Activated CD8-positive, alpha-beta memory T cell treated with anti-CD3 and anti-CD28 coated beads, Interleukin-2, amount 10 ng/mL, durations not matched to agents 7 days and 5 days (primary cell): ENCODE measurements at regions not wholly inside any gene's neighbourhood (a gene's known extent, or its start where the extent isn't known, plus 50 kb on each side); places are given as distances from the start of the nearest gene placed in this dataset.
"Not testable (repeated sequence)": the region's sequence is repeated elsewhere in the genome, so short reads cannot be mapped to it uniquely, and the experiment has no call there.

ENCODE experiments used
- ATAC-seq: fragments of 150-1000 bp; cut with Tn5 transposase; one replicate; pipeline ENCODE4 v1.10.0; 2021; ENCODE audit warnings: moderate library complexity
- CTCF ChIA-PET: fragments of 350-600 bp; sonication (Branson Sonifier 250); formaldehyde crosslinking; loops from one replicate; lab custom pipeline; 2021; ENCODE audit warnings: antibody characterized with exemption; lab: Charles Lee
- DNase-seq: peaks from one replicate; pipeline ENCODE4 v3.0.0-alpha.2; 2020
- H3K27ac Mint-ChIP-seq: one replicate; pipeline ENCODE4 v1.8.0; 2021; ENCODE audit warnings: mild to moderate bottlenecking, mixed read lengths
- H3K27me3 Mint-ChIP-seq: one replicate; pipeline ENCODE4 v1.8.0; 2021; ENCODE audit warnings: mixed read lengths
- H3K36me3 Mint-ChIP-seq: one replicate; pipeline ENCODE4 v1.8.0; 2021; ENCODE audit warnings: mild to moderate bottlenecking, mixed read lengths
- H3K4me1 Mint-ChIP-seq: one replicate; pipeline ENCODE4 v1.8.0; 2021; ENCODE audit warnings: mixed read lengths
- H3K4me3 Mint-ChIP-seq: one replicate; pipeline ENCODE4 v1.8.0; 2021; ENCODE audit warnings: mild to moderate bottlenecking, moderate library complexity, mixed read lengths
- H3K9me3 Mint-ChIP-seq: one replicate; pipeline ENCODE4 v1.8.0; 2022; ENCODE audit warnings: low read depth, mixed read lengths

DNA sequence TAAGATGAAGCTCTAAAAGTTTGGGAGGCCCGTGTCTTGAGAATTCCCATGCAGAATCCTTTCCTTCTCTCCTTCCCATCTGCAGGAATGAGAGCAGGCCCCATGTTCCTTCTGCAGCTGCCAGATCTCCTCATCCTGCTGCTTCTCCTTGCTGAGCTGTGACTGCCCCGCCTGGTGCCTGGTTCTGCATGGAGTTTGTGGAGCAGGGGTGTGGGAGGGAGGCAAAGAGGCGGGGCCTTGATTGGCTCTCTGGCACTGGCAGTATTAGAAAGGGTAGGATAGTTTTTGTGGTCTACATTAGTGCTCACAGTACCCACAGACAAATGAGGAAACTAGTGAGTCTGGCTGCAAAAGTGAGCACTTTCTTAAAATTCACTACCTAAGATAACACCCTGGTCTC lies 91.1 kb upstream of the CLPB start:
- CTCF ChIA-PET, result interaction anchor here (1.4 kb wide), 1 partner anchor 54 kb away, joined by 6 read pairs; no protein-coding TSS in a partner anchor
- H3K4me1 Mint-ChIP-seq, result peaks cover 9% of the 10 kb centered on the region
- H3K27me3 Mint-ChIP-seq, result peaks cover 11% of the 10 kb centered on the region
- ATAC-seq, result no peak
- no peaks in the 10 kb centered on the region for H3K9me3 Mint-ChIP-seq
- H3K4me3 Mint-ChIP-seq, result no peak overlapping the region
- H3K27ac Mint-ChIP-seq, result no peak overlapping the region
- DNase-seq, result no peak
- H3K36me3 Mint-ChIP-seq, result no peaks in the 10 kb centered on the region

DNA sequence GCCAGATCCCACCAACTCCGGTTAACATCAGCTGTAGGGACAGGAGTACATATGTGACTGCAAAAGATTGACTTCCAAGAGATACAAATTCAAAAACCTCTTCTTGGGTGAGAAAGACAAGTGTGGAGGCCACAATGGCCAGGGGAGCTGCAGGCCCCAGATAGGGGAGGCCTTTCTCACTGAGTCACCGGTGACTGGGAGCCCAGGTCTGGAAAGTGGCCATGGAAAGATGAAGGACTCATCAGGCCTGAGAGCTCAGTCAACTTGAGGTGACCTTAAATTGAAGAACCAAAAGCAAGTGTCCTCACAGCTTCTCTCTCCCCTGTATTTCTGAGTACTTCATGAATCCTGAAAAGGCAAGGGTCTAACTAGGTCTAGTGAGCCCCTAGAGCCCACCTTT lies 90.4 kb upstream of the CLPB start:
- Mint-ChIP-seq H3K27me3 (peaks cover 4% of the 10 kb centered on the region), H3K4me1 (peaks cover 16% of the 10 kb centered on the region), H3K9me3 (no peaks in the 10 kb centered on the region), H3K36me3 (no peaks in the 10 kb centered on the region), H3K27ac (no peak overlapping the region), H3K4me3 (no peak overlapping the region)
- no peak for DNase-seq
- ATAC-seq, result no peak
- CTCF ChIA-PET, result interaction anchor here (1.0 to 1.4 kb wide), 2 partner anchors 11 to 53 kb away, joined by 4 to 5 read pairs; no protein-coding TSS in a partner anchor

DNA sequence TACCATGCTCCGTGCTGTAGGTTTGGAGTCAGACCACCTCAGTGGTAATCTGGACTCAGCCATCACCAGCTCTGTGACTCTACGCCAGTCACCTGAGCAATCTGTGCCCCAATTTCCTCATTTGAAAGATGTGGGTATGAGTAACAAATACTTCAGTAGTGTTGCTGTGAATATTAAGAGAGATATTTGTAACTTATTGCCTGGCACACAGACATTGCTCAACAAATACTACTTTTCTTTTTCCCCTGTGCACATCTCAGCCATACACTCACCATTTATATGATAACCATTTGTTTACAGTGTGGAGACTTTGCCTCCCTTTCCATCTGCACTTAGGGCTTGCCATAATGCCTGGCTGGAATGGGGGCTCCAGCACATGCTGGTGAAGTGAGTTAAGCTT lies 89.7 kb upstream of the CLPB start:
- no peak for ATAC-seq
- Mint-ChIP-seq H3K27me3 (peaks cover under 1% of the 10 kb centered on the region), H3K36me3 (no peaks in the 10 kb centered on the region), H3K9me3 (no peaks in the 10 kb centered on the region), H3K27ac (no peak overlapping the region), H3K4me3 (no peak overlapping the region), H3K4me1 (peaks cover 23% of the 10 kb centered on the region)
- DNase-seq, result no peak
- CTCF ChIA-PET, result interaction anchor here (1.0 to 1.4 kb wide), 2 partner anchors 11 to 53 kb away, joined by 4 to 5 read pairs; no protein-coding TSS in a partner anchor

DNA sequence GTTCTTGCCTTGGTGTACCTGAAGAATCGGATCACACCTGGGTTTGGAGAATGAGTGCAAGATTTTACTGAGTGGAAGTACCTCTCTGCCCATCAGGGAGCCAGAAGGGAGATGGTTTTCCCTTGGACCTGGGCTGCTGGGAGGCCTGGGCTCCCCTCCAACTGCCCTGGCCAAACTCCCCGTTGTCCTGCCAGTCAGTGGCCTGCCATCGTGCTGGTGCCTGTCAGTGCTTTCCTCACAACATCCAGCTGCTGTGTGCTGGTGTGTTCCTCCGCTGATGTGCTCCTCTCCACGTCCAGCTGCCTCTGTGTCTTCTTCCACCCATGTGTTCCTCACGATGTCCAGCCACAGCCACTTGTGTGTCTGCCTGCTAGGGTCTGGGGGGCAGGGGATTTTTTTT lies 87.9 kb upstream of the CLPB start:
- DNase-seq (no peak), ATAC-seq (no peak)
- Mint-ChIP-seq H3K4me3 (no peak overlapping the region), H3K27me3 (no peaks in the 10 kb centered on the region), H3K4me1 (peaks cover 24% of the 10 kb centered on the region), H3K9me3 (no peaks in the 10 kb centered on the region), H3K27ac (no peak overlapping the region), H3K36me3 (no peaks in the 10 kb centered on the region)
- CTCF ChIA-PET, result interaction anchor here (2.0 kb wide), 1 partner anchor 64 kb away, joined by 4 read pairs; no protein-coding TSS in a partner anchor

DNA sequence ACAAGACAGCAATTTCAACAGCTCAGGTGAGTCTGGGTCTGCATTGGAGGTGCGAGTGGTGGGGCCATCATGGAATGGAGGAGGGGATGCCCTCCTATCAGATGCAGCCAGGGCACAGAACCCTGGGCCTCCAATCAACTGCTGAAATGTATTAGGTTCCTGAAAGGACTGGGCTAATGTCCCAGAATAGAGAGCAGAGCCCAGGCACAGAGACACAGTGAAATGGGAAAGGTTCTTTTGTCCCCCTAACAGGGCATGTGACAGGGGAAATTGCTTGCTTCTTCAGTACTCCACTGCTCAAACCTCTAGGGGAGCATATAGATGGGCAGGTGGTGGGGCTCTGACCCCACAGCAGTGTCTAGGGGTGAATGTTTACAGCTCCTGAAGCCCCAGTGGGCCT lies 87.3 kb upstream of the CLPB start:
- Mint-ChIP-seq H3K4me1 (peaks cover 24% of the 10 kb centered on the region), H3K36me3 (no peaks in the 10 kb centered on the region), H3K27me3 (no peaks in the 10 kb centered on the region), H3K4me3 (no peak overlapping the region), H3K9me3 (no peaks in the 10 kb centered on the region), H3K27ac (no peak overlapping the region)
- DNase-seq (no peak), ATAC-seq (no peak)
- CTCF ChIA-PET, result interaction anchor here (1.1 to 2.8 kb wide), 3 partner anchors 27 to 64 kb away, joined by 3 to 12 read pairs (median 4); no protein-coding TSS in a partner anchor

DNA sequence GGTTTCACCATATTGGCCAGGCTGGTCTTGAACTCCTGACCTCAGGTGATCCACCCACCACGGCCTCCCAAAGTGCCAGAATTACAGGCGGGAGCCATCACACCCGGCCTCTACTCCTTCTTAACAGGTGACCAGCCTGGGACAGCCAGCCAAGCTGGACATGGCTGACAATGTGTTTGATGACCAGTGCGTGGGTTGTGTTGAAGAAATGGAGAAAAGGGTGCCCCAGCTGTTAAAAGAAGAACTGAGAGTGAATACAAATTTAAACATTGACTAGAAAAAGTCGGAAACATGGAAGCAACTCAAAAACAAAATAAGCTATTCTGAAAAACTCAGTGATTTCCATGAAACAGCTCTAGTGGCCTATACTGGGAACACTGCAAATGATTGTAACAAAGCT lies 86.5 kb upstream of the CLPB start:
- H3K4me3 Mint-ChIP-seq, result no peak overlapping the region
- no peaks in the 10 kb centered on the region for H3K27me3 Mint-ChIP-seq
- ATAC-seq, result no peak
- no peak for DNase-seq
- H3K9me3 Mint-ChIP-seq, result no peaks in the 10 kb centered on the region
- peak overlapping the region; percentile 93 for H3K27ac Mint-ChIP-seq
- H3K4me1 Mint-ChIP-seq, result peaks cover 24% of the 10 kb centered on the region
- CTCF ChIA-PET, result interaction anchor here (1.0 to 2.8 kb wide), 6 partner anchors 26 to 66 kb away, joined by 3 to 12 read pairs (median 4); no protein-coding TSS in a partner anchor
- no peaks in the 10 kb centered on the region for H3K36me3 Mint-ChIP-seq

DNA sequence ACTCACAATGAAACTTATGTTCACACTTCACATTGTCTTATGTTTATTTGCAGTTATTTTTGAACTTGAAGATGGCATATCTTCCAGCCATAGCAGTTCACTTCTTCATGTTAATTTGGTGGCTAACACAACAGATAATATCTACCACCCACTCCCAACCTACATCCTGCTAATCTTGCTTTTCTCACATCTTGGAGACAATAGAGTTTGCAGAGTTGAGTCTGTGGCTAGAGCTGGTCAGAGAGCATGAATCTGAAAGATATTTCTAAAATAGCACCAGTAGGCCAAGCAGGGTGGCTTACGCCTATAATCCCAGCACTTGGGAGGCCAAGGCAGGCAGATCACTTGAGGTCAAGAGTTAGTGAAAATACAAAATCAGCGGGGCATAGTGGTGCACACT lies 85.6 kb upstream of the CLPB start:
- not testable (repeated sequence) for H3K36me3 Mint-ChIP-seq, H3K9me3 Mint-ChIP-seq, H3K27me3 Mint-ChIP-seq
- Mint-ChIP-seq H3K27ac (peak overlapping the region; percentile 93), H3K4me3 (peak overlapping the region; percentile 67), H3K4me1 (peaks cover 24% of the 10 kb centered on the region)
- peak; percentile 53 for DNase-seq
- ATAC-seq, result peak; percentile 92
- CTCF ChIA-PET, result interaction anchor here (0.8 to 2.8 kb wide), 8 partner anchors 27 to 73 kb away, joined by 3 to 12 read pairs (median 4); no protein-coding TSS in a partner anchor

DNA sequence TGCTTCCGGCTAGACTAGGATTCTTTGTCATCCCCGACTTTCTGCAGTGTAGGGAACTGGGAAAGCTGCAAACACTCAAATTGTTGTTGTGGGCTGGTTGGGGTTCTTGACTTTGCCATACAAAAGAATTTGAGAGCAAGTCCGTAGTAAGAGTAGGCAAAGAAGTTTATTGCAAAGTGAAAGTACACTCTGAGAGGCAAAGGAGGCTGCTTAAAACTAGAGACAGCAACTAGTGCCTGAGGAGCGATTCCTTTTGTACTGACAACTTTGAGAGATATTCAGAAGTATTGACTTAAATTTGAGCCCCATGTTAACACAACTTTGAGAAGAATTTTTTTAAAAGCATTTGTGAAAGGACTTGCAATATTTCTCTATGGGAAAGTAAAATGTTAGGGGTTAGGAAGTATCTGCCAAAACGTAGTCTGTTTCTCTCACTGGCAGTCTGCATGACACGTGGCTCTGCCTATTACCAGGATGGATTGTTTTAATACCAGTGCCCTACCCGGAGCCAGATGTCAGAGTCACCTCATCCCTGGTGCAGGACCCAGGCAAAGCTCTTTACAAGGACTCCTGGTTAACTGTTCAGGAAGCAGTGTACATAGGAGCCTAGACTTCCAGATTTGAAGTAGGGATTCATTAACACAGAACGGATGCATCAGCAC lies 85.0 kb upstream of the CLPB start:
- Mint-ChIP-seq H3K27me3 (peaks cover 4% of the 10 kb centered on the region), H3K9me3 (no peaks in the 10 kb centered on the region), H3K4me1 (peaks cover 24% of the 10 kb centered on the region), H3K27ac (peak overlapping the region; percentile 93), H3K4me3 (peak overlapping the region; percentile 67), H3K36me3 (no peaks in the 10 kb centered on the region)
- DNase-seq, result peak; percentile 56
- ATAC-seq, result peak; percentile 70
- CTCF ChIA-PET, result interaction anchor here (1.0 to 2.8 kb wide), 6 partner anchors 34 to 72 kb away, joined by 3 to 12 read pairs (median 4); no protein-coding TSS in a partner anchor

DNA sequence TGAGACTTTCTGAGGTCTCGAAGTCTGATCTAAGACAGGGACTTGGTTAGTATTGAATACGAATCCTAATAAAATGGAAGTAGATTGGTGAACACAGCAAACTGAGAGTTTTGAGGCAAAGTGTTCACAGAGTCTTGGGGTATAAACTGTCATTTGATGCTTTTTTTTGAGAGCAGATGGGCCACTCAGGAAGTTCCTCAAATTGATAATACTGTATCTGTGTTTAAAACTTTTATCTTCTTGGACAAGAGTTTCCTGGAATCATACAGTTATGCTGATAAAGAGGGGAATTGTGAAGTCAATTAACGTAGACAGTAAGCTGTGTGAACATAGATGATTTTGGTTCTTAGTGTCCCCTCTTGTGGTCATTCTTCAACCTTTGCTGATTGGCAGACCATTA lies 80.0 kb upstream of the CLPB start:
- Mint-ChIP-seq H3K4me1 (peaks cover 4% of the 10 kb centered on the region), H3K27ac (no peak overlapping the region), H3K27me3 (peaks cover 12% of the 10 kb centered on the region), H3K9me3 (peaks cover 8% of the 10 kb centered on the region), H3K4me3 (no peak overlapping the region), H3K36me3 (peaks cover 9% of the 10 kb centered on the region)
- ATAC-seq, result no peak
- CTCF ChIA-PET, result interaction anchor here (1.9 kb wide), 1 partner anchor 10 kb away, joined by 4 read pairs; no protein-coding TSS in a partner anchor
- DNase-seq, result no peak

DNA sequence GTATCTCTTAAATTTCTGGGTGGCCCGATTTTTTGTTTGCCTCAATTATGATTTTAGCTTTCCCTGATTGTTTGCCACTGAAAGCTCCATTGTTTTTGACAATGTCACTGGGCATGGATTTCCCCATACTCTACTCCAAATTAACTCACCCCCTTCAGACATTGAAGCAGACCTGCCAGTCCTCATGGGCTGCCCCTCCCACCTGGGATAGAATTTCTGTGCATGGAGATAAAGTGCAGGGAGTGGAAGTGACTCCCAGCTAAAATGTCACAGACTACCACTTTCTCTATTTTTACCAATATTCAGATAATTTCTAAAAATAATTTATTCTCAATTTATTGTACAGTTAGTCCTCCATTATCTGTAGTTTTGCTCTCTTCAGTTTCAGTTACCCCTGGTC lies 79.1 kb upstream of the CLPB start:
- Mint-ChIP-seq H3K27ac (no peak overlapping the region), H3K9me3 (peaks cover 8% of the 10 kb centered on the region), H3K27me3 (peaks cover 12% of the 10 kb centered on the region), H3K36me3 (peaks cover 9% of the 10 kb centered on the region), H3K4me1 (no peaks in the 10 kb centered on the region), H3K4me3 (no peak overlapping the region)
- DNase-seq, result no peak
- CTCF ChIA-PET, result interaction anchor here (1.9 kb wide), 1 partner anchor 11 kb away, joined by 4 read pairs; no protein-coding TSS in a partner anchor
- ATAC-seq, result no peak

DNA sequence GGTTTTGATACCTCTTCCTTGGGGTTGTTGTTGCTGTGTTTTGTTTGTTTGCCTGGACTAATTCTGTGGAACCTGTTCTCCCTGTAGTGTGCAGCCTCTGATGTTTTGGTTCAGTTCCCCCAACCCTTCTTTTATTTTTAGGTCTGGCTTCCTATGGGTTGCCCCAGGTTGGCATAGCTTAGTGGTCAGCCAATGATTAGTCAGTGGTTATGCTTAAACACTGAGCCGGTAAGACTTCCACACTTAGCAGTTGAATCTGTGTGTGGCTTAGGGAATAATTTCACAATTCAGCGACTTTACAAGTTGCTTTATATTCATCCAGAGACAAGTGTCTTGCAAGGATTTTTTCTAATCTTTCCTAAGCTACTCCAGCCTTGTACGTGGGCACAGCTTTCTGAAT lies 78.6 kb upstream of the CLPB start:
- no peak overlapping the region for H3K4me3 Mint-ChIP-seq
- DNase-seq (no peak), ATAC-seq (no peak)
- peaks cover 9% of the 10 kb centered on the region for H3K36me3 Mint-ChIP-seq
- no peak overlapping the region for H3K27ac Mint-ChIP-seq
- CTCF ChIA-PET, result interaction anchor here (1.9 kb wide), 1 partner anchor 12 kb away, joined by 4 read pairs; no protein-coding TSS in a partner anchor
- peaks cover 8% of the 10 kb centered on the region for H3K9me3 Mint-ChIP-seq
- H3K27me3 Mint-ChIP-seq, result peaks cover 12% of the 10 kb centered on the region
- H3K4me1 Mint-ChIP-seq, result no peaks in the 10 kb centered on the region

DNA sequence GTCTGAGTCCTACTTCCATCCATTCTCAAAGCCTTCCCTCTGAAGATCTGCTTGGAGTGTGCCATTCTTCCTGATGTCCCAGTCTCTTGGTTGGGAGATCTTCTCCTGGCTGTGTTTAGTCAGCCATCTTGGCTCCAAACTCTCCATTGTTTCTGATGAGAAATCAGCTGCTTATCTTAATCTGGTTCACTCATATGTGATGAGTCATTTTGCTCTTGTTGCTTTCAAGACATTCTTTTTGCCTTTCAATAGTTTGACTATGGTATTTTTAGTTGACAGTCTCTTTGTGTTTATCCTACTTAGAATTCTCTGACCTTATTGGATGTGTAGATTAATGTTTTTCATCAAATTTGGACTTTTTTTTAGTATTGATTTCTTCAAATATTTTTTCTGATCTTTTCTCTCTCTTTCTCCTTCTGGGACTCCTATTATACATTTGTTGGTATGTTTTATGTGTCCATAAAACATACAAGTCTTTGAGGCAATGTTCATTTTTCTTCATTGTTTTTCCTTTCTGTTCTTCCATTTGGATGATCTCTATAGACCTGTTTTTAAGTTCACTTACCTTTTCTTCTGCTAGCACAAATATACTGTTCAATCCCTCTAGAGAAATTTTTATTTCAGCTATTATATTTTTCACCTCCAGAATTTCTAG lies 77.2 kb upstream of the CLPB start:
- ATAC-seq (no peak), DNase-seq (no peak)
- CTCF ChIA-PET, result no interaction called here
- peaks cover 12% of the 10 kb centered on the region for H3K27me3 Mint-ChIP-seq
- no peaks in the 10 kb centered on the region for H3K4me1 Mint-ChIP-seq
- no peak overlapping the region for H3K4me3 Mint-ChIP-seq
- peaks cover 8% of the 10 kb centered on the region for H3K9me3 Mint-ChIP-seq
- H3K27ac Mint-ChIP-seq, result no peak overlapping the region
- H3K36me3 Mint-ChIP-seq, result peaks cover 9% of the 10 kb centered on the region

DNA sequence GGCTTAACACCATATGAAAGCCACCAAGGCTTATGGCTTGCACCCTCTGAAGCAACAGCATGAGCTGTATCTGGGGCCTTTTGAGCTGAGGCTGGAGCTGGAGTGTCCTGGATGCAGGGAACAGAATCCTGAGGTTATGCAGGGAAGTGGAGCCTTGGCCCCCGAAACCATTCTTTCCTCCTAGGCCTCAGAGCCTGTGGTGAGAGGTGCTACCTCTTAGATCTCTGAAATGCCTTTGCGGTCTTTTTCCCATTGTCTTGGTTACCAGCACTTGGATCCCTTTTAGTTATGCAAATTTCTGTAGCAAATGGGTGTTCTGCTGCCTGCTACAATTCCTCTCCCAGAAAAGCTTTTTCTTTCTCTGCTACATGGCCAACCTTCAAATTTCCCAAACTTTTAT lies 72.7 kb upstream of the CLPB start:
- Mint-ChIP-seq H3K4me3 (no peak overlapping the region), H3K27me3 (peaks cover 27% of the 10 kb centered on the region), H3K27ac (no peak overlapping the region), H3K36me3 (peaks cover 8% of the 10 kb centered on the region), H3K4me1 (no peaks in the 10 kb centered on the region), H3K9me3 (peaks cover 10% of the 10 kb centered on the region)
- CTCF ChIA-PET, result interaction anchor here (0.6 kb wide), 1 partner anchor 59 kb away, joined by 3 read pairs; no protein-coding TSS in a partner anchor
- ATAC-seq (no peak), DNase-seq (no peak)
